DLD1 (cell line): ENCODE measurements at regions not wholly inside any gene's neighbourhood (a gene's known extent, or its start where the extent isn't known, plus 50 kb on each side); places are given as distances from the start of the nearest gene placed in this dataset.

Source experiments
- in situ Hi-C: cut with HindIII; loops from 2 replicates; pipeline ENCODE4 v1.10.0; 2017; ENCODE audit warnings: low sequenced_read_pairs

- in situ Hi-C loops: no loop called here
These were observed 530.3 kb downstream of the RASEF start for GRCh38 chr9:82532504-82533180.

DNA sequence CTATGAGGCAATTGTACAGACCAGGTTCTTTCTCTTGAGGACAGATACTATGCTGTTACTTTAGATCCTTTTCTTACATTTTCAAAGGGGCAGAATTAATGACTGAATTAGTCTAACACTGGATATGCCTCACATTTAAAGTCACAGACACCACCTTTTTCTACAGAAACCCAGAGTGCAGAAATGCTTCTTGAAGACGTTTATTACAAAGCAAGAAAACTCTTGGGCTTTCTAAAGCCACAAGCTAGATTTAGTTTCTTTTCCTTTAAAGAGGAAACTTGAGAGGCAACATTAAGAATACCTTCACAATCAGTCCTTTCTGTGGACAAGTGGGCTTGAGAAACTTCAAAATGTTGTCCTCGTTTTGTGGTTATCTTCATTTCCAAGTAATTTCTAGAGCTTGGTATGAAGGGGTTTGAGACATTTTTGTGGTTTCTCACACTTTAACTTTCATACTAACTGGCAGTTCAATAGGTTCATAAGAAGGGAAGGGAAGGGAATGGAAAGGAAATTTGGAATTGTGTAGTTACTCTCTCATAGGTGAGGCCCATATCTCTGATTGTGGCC, 527.4 kb downstream of the RASEF start:
- in situ Hi-C loops: no loop called here

GRCh38 chr9:82538634-82539033, 524.3 kb downstream of the RASEF start:
- in situ Hi-C loops: no loop called here

DNA sequence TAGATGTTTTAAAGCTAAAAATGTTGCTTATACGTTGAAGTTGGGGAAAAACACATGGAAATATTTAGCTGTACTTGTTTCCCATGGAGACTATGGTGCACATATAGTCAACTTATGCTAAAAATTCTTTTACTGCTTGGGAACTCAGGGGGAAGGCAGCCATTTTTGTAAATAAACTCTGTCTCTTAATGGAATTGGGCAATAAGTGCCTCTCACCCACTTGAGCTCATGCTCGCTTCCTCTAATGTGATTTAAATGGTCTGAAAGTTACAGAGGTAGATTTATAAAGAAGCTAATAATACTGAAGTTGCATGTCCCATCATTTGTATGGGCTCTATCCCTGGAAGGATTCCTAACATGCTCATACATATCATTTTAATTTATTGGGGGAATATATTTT, 523.8 kb downstream of the RASEF start:
- in situ Hi-C loops: no loop called here

- in situ Hi-C loops: no loop called here
These were observed 522.9 kb downstream of the RASEF start for GRCh38 chr9:82539856-82540579.

GRCh38 chr9:82543726-82544125, 519.2 kb downstream of the RASEF start:
- in situ Hi-C loops: no loop called here

GRCh38 chr9:82546136-82546535, 516.8 kb downstream of the RASEF start:
- in situ Hi-C loops: no loop called here

DNA sequence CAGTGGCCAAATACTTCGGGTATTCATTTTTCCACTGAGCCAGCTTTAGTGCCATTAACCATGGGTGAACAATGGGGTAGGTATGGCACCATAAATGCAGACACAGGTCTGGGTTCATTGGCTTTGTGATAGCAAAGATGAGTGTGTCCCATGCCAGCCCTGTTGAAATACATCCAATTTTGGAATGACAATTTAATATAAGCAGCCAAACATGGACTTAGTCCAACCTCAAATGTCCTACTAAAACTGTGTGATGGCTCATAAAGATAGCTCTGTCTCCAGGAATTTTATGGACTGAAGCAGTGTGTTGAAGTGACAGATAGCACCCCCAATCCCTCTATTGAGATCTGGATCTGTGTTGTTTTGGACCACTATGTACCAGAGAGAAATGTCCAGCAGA, 514.9 kb downstream of the RASEF start:
- in situ Hi-C loops: no loop called here

DNA sequence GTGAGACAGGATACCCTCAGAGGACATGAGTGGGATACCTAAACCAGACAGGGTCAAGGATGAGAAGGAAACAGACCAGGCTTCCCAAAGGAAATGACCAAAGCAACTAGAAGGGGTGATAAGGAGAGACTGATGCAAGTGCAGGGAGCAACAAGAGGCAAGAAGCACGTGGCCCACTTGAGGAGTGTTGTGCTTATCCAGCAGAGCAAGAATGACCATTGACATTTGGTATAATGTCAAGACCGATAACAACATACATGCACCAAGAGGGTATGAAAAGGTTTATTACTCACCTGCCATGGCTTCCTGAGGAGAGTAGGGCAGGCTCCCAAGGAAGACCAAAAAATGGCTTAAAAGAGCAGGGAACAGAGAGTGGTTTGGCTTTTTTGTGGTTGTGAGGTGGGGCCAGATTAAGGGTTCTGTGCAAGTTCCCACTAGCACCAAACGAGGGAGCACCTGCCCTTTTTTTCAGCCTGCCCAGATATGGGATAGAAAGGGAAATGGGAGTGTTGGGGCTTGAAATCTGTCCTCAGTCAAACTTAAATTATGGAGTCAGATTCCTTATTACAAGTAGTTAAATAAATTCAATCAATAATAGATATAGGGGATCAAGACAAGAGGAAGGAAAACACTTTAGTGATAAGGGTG, 513.6 kb downstream of the RASEF start:
- in situ Hi-C loops: no loop called here

DNA sequence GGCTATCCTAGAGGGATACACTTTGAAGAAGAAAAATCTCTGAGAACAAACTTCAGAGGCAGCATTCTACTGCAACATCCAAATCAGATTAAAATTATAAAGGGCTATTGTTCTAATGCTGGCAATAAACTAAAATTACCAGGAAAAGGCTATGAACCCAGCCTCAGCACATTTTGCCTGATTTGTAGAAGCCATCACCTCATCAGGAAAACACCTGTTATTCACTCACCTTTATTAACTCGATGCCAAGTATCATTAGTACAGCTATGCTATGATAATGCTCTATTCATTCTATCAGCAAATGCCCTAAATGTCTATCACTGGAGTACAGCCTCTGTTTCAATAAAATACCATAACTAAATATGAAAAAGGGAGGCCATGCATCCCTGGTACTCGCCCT, 510.2 kb downstream of the RASEF start:
- in situ Hi-C loops: no loop called here

DNA sequence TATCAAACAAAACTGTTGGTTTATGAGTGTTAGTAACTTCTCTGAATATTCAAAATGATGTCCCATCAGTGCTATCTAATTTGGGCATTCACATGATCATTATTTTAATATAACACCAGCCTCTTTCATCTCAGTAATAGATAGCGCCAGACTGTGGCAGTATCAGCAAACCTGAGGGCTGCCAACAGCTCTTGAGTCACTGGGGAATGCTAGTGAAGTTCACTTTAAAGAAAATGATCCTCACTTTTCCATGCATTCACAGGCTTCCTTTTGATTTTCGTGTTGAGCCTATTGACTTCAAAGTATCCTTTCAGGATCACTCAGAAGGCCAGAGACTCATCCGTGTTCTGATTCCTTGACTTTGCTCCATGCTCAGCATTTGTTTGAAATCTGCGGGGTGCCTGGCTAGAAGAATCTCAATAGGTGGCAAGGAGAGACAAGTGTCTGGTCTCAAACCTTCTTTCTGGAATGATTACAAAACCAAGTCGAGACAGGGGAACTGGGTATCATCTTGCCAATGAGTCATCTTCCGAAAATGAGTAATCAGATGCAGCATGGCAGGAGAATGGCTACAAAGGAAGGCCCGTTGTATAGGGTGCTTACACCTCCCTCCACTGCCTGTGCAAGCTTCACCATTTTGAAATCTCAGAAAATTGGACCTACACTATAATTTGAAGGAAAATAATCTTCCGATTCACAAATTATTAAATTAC, 509.1 kb downstream of the RASEF start:
- in situ Hi-C loops: no loop called here

- in situ Hi-C loops: no loop called here
These were observed 508.6 kb downstream of the RASEF start for GRCh38 chr9:82554381-82554780.

GRCh38 chr9:82555031-82555430, 507.9 kb downstream of the RASEF start:
- in situ Hi-C loops: no loop called here

DNA sequence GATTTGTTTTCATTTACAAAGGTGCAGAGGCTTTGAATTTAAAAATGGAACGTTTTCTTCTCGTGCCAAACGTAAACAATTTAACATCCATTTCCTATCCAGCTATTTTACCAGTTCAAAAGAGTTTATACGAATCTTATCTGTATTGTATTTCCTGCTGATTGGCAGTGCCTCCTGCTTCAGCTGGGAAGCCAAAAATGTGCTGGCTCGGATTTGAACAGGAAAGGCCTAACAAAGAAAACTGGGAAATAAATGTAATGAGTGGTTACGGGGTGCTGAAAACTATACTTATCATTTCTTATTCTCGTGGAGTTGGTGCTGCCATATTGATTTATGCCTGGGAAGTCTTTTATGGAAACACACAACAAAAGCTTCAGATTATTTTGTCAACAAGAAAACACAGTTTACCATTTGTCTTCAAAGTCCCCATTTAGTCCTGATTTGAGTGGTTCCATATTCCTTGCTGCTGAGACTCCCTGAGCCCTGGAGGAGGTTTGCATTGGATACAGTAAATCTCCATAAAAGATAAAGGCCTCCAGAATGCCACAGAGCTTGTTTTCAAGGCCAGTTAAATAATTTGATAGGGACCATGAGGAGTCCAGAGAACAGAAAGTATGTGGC, 507.4 kb downstream of the RASEF start:
- in situ Hi-C loops: no loop called here

- in situ Hi-C loops: no loop called here
These were observed 504.6 kb downstream of the RASEF start for GRCh38 chr9:82558346-82558745.

DNA sequence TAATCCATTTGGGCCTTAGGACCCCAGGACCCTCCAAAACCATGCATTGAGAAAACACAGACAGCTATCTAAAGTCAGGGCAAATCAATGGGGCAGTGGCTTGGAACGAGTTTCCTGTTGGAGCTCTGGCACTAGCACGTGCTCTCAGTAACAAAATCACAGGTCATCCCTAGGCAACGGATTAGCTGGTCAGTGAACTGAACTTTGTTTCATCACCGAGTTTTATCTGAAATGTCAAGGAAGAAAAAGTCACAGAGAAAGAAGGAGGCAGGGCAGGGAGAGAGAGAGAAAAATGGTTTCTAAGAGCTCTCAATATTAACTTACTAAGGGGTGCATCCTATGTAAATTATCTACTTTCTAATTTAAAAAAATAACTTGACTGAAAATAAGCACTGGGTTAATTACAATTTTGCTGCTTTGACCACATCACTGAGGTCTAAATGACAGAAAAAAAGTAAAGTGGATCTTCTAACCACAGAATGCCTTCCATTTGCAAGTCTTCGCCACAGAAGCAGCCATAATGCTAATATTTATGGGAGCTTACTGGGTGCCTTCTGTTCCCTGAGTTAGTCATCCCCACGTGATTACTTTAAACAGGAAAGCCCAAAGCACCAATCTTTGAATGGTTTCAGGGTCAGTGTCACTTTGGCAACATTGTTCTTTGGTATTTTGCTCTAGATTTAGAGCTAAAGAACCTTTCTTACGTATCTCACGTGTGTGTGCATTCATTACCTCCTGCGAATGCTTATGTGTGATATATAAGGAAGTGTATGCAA, 503.9 kb downstream of the RASEF start:
- in situ Hi-C loops: no loop called here

GRCh38 chr9:82560036-82560435, 502.9 kb downstream of the RASEF start:
- in situ Hi-C loops: no loop called here

GRCh38 chr9:82560457-82560904, 502.5 kb downstream of the RASEF start:
- in situ Hi-C loops: no loop called here

DNA sequence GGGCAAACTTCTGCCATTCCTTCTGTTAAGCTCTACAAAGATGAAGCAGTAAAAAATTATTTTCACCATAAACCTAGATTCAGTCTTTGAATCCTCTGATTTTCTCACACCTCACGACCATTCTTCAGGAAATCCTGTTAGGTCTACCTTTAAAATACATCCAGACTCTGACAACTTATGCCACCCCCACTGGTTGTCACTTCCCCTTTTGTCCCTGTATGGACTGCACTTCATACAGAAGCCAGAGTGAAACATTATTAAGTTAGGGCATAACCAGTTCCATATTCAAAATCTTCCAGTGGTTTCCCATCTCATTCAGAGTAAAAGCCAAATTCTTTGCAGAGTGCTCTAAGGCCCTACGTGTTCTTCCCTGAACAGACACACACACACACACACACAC, 499.8 kb downstream of the RASEF start:
- in situ Hi-C loops: no loop called here

DNA sequence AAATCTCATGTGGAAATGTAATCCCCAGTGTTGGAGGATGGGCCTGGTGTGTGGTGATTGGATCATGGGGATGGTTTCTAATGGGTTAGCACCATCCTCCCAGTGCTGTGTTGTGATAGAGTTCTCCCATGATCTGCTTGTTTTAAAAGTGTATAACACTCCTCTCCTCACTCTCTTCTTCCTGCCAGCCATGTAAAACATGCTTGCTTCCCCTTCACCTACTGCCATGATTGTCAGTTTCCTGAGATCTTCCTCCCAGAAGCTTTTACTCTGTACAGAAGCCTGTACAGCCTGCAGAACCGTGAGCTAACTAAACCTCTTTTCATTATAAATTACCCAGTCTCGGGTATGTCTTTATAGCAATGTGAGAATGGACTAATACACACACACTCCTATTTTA, 499.1 kb downstream of the RASEF start:
- in situ Hi-C loops: no loop called here
